ENCODE measurements at regions not wholly inside any gene's neighbourhood (a gene's known extent, or its start where the extent isn't known, plus 50 kb on each side); places are given as distances from the start of the nearest gene placed in this dataset.

Small RNA genes lying in the stretch of these regions (small RNA-seq; reads per million reads assigned to genes)
- 0 reads per million in 3 experiments for gene AL512605.2 (ENCODE audit: insufficient read depth in 2 of 3, insufficient read length in 3 of 3, low read depth in 2 of 3, low replicate concordance in 1 of 3)

Measured in HepG2 (cell line).